ENCODE measurements at regions not wholly inside any gene's neighbourhood (a gene's known extent, or its start where the extent isn't known, plus 50 kb on each side); places are given as distances from the start of the nearest gene placed in this dataset.

DNA sequence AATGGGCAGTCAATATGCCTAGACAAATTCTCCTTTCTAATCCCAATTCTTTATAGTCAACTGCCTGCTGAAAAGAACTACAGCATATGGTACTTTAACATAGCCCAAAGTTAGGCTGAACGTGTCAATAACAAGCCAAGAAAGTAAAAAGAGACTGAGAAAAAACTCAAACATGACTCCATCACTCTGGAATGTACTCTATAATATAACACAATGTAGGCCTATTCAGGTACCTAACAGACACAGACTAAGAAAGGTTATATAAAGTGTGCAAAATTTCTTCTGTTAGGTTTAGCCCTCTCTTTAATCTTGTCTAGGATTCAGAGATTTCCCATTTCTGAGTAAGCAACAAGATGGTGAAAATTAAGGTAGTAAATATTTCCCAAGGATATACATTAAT, 209.7 kb upstream of the PRR16 start:
- TF ChIP-seq POLR2A (IDR thresholded peaks at IDR 0.05), result no peak
- TF ChIP-seq, protein P1, sequence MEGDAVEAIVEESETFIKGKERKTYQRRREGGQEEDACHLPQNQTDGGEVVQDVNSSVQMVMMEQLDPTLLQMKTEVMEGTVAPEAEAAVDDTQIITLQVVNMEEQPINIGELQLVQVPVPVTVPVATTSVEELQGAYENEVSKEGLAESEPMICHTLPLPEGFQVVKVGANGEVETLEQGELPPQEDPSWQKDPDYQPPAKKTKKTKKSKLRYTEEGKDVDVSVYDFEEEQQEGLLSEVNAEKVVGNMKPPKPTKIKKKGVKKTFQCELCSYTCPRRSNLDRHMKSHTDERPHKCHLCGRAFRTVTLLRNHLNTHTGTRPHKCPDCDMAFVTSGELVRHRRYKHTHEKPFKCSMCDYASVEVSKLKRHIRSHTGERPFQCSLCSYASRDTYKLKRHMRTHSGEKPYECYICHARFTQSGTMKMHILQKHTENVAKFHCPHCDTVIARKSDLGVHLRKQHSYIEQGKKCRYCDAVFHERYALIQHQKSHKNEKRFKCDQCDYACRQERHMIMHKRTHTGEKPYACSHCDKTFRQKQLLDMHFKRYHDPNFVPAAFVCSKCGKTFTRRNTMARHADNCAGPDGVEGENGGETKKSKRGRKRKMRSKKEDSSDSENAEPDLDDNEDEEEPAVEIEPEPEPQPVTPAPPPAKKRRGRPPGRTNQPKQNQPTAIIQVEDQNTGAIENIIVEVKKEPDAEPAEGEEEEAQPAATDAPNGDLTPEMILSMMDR (IDR thresholded peaks at IDR 0.05), result no peak
